DOHH2 (cell line): ENCODE measurements at regions not wholly inside any gene's neighbourhood (a gene's known extent, or its start where the extent isn't known, plus 50 kb on each side); places are given as distances from the start of the nearest gene placed in this dataset.

Experiments used
- H3F3A ChIP-seq: fragments of 200-600 bp; sonication (generic), shearing (Covaris generic); 2 replicates; pipeline ENCODE4 v1.6.0; 2016; ENCODE audit warnings: antibody characterized with exemption, mild to moderate bottlenecking; ENCODE audit not compliant: control insufficient read depth, insufficient read depth
- H3K27ac ChIP-seq: fragments of 200-600 bp; sonication (generic); 2 replicates; pipeline ENCODE4 v1.5.1; 2014; ENCODE audit warnings: low read depth, mild to moderate bottlenecking, low read length, moderate library complexity
- H3K27me3 ChIP-seq: fragments of 200-600 bp; sonication (generic); 2 replicates; pipeline ENCODE4 v1.6.1; 2014; ENCODE audit warnings: mild to moderate bottlenecking, low read length, mixed read lengths; ENCODE audit not compliant: control insufficient read depth
- H3K36me3 ChIP-seq: fragments of 200-600 bp; sonication (generic); 2 replicates; pipeline ENCODE4 v1.6.1; 2014; ENCODE audit warnings: mild to moderate bottlenecking, low read length, moderate library complexity, mixed read lengths; ENCODE audit not compliant: control insufficient read depth
- H3K4me1 ChIP-seq: fragments of 200-600 bp; sonication (generic); 2 replicates; pipeline ENCODE4 v1.6.1; 2014; ENCODE audit warnings: mild to moderate bottlenecking, low read length, mixed read lengths; ENCODE audit not compliant: control insufficient read depth
- H3K4me2 ChIP-seq: fragments of 200-600 bp; sonication (generic); 2 replicates; pipeline ENCODE4 v1.6.0; 2014; ENCODE audit warnings: mild to moderate bottlenecking, low read length, moderate library complexity
- H3K4me3 ChIP-seq: fragments of 200-600 bp; sonication (generic); 2 replicates; pipeline ENCODE4 v1.5.1; 2014; ENCODE audit warnings: mild to moderate bottlenecking, low read length, mixed read lengths
- H3K79me2 ChIP-seq: fragments of 200-600 bp; sonication (generic); 2 replicates; pipeline ENCODE4 v1.6.1; 2014; ENCODE audit warnings: mild to moderate bottlenecking, low read length, mixed read lengths; ENCODE audit not compliant: control insufficient read depth
- H3K9me2 ChIP-seq: fragments of 200-600 bp; sonication (generic); replicated peaks from 2 replicates; pipeline ENCODE4 v1.6.1; 2014; ENCODE audit warnings: mild to moderate bottlenecking, low read length, mixed read lengths; ENCODE audit not compliant: control insufficient read depth
- H3K9me3 ChIP-seq: fragments of 200-600 bp; sonication (generic); 2 replicates; pipeline ENCODE4 v1.6.1; 2014; ENCODE audit warnings: antibody characterized with exemption, low read length, mixed read lengths; ENCODE audit not compliant: control insufficient read depth, insufficient read depth
- H4K20me1 ChIP-seq: fragments of 200-600 bp; sonication (generic); 2 replicates; pipeline ENCODE4 v1.6.0; 2014; ENCODE audit warnings: low read depth, mild to moderate bottlenecking, antibody characterized with exemption, low read length, moderate library complexity; ENCODE audit not compliant: control insufficient read depth, insufficient read depth
- CTCF ChIP-seq: fragments of 200-600 bp; sonication (generic); IDR thresholded peaks from one replicate; pipeline ENCODE4 v1.5.1; 2014; ENCODE audit warnings: antibody characterized with exemption, mild to moderate bottlenecking, low read depth, low read length; ENCODE audit not compliant: poor library complexity, severe bottlenecking
- EZH2phosphoT487 ChIP-seq: fragments of 200-600 bp; sonication (generic); IDR thresholded peaks from 2 replicates; pipeline ENCODE4 v1.6.1; 2017; ENCODE audit warnings: borderline replicate concordance, mild to moderate bottlenecking, antibody characterized with exemption, low read length, moderate library complexity, mixed read lengths

- Histone ChIP-seq H3K9me3 (peaks cover 17% of the 10 kb centered on the region; the same call in 1 of the 2 replicates), H3K27me3 (peaks cover 27% of the 10 kb centered on the region)
Observed at GRCh38 chr17:45732926-45733505, 51.1 kb upstream of the CRHR1 start.

GRCh38 chr17:45733781-45734180 lies 50.3 kb upstream of the CRHR1 start:
- Histone ChIP-seq H3K9me3 (peaks cover 17% of the 10 kb centered on the region; the same call in 1 of the 2 replicates), H3K27me3 (peaks cover 21% of the 10 kb centered on the region), H3K4me1 (no peaks in the 10 kb centered on the region), H3K27ac (no peak overlapping the region), H3K79me2 (no peaks in the 10 kb centered on the region), H3K9me2 (no peaks in the 10 kb centered on the region), H4K20me1 (no peaks in the 10 kb centered on the region), H3K4me2 (no peak overlapping the region), H3K36me3 (no peaks in the 10 kb centered on the region), H3K4me3 (no peak overlapping the region), H3F3A (no peaks in the 10 kb centered on the region)
- TF ChIP-seq CTCF (no peak), EZH2phosphoT487 (no peak)

More at GRCh38 chr17:45732926-45733505, 51.1 kb upstream of the CRHR1 start:
- no peaks in the 10 kb centered on the region for H3K36me3 ChIP-seq
- TF ChIP-seq EZH2phosphoT487 (no peak), CTCF (no peak)
- H3K27ac ChIP-seq, result no peak overlapping the region
- H4K20me1 ChIP-seq, result no peaks in the 10 kb centered on the region
- H3K9me2 ChIP-seq, result no peaks in the 10 kb centered on the region
- H3K4me1 ChIP-seq, result no peaks in the 10 kb centered on the region
- H3K4me3 ChIP-seq, result no peak overlapping the region
- no peaks in the 10 kb centered on the region for H3F3A ChIP-seq
- H3K4me2 ChIP-seq, result no peak overlapping the region
- H3K79me2 ChIP-seq, result no peaks in the 10 kb centered on the region
